ENCODE measurements at regions not wholly inside any gene's neighbourhood (a gene's known extent, or its start where the extent isn't known, plus 50 kb on each side); places are given as distances from the start of the nearest gene placed in this dataset.

DNA sequence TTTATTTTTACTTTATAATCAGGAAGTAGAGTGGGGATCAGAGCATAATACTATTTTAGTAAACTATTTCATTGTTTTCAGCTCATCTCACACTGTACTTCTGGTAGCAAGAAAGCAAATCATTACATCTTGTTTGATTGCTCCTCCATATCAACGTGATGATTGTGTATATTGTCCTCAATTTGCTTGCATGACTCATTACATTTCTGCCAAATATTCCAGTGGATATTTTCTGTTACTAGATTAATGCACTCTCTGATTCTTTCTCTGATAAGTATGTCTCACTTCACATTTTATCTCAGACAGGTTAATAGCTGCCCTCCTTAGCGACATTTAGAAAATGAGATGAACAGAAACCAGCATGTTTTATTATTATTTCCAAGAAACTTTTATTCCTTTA lies 1145.3 kb downstream of the OTOL1 start:
- Histone ChIP-seq H3K27me3 (replicated peaks in 1 of 2; ENCODE audit: control insufficient read depth in 2 of 2, insufficient read depth in 2 of 2, low read length in 1 of 2) (no peaks in the 10 kb centered on the region), H3K36me3 (ENCODE audit: control insufficient read depth in 2 of 2, insufficient read depth in 2 of 2, low read length in 1 of 2) (no peaks in the 10 kb centered on the region), H3K4me3 (no peak overlapping the region), H3K4me2 (ENCODE audit: control insufficient read depth, insufficient read depth) (no peak overlapping the region), H4K20me1 (ENCODE audit: control insufficient read depth, insufficient read depth) (no peaks in the 10 kb centered on the region), H3K4me1 (ENCODE audit: control insufficient read depth, insufficient read depth, low read length) (no peaks in the 10 kb centered on the region), H3K9ac (ENCODE audit: control insufficient read depth, insufficient read depth, low read length) (no peak overlapping the region), H2AFZ (ENCODE audit: control insufficient read depth, low read depth, low read length) (no peak overlapping the region), H3K79me2 (ENCODE audit: control insufficient read depth, insufficient read depth, low read length) (no peaks in the 10 kb centered on the region), H3K9me3 (replicated peaks; ENCODE audit: control insufficient read depth, insufficient read depth, low read length) (no peaks in the 10 kb centered on the region), H3K27ac (ENCODE audit: control insufficient read depth, insufficient read depth) (no peak overlapping the region)
- BruUV-seq (replicated peaks): no TSS peak
- ChIA-PET SMC1A (ENCODE audit: uncharacterized antibody, unreplicated experiment) (no interaction called here), CTCF (no interaction called here), RAD21 (ENCODE audit: unreplicated experiment) (no interaction called here), POLR2A (no interaction called here)
- TF ChIP-seq BCL3 (IDR thresholded peaks at IDR 0.05; ENCODE audit: borderline replicate concordance, insufficient read depth, low read depth, low read length, poor library complexity, severe bottlenecking) (no peak), E2F4 (IDR thresholded peaks at IDR 0.05; ENCODE audit: low read depth, low read length) (no peak), ZBTB33 (IDR thresholded peaks at IDR 0.05) (no peak), TBL1XR1 (IDR thresholded peaks at IDR 0.05; ENCODE audit: low read depth, low read length) (no peak), TAF1 (IDR thresholded peaks at IDR 0.05; ENCODE audit: borderline replicate concordance, low read depth, low read length) (no peak), STAT3 (IDR thresholded peaks at IDR 0.05; ENCODE audit: low read depth, low read length) (no peak), ATF2 (IDR thresholded peaks at IDR 0.05; ENCODE audit: low read length) (no peak)
- TF ChIP-seq, protein P1, sequence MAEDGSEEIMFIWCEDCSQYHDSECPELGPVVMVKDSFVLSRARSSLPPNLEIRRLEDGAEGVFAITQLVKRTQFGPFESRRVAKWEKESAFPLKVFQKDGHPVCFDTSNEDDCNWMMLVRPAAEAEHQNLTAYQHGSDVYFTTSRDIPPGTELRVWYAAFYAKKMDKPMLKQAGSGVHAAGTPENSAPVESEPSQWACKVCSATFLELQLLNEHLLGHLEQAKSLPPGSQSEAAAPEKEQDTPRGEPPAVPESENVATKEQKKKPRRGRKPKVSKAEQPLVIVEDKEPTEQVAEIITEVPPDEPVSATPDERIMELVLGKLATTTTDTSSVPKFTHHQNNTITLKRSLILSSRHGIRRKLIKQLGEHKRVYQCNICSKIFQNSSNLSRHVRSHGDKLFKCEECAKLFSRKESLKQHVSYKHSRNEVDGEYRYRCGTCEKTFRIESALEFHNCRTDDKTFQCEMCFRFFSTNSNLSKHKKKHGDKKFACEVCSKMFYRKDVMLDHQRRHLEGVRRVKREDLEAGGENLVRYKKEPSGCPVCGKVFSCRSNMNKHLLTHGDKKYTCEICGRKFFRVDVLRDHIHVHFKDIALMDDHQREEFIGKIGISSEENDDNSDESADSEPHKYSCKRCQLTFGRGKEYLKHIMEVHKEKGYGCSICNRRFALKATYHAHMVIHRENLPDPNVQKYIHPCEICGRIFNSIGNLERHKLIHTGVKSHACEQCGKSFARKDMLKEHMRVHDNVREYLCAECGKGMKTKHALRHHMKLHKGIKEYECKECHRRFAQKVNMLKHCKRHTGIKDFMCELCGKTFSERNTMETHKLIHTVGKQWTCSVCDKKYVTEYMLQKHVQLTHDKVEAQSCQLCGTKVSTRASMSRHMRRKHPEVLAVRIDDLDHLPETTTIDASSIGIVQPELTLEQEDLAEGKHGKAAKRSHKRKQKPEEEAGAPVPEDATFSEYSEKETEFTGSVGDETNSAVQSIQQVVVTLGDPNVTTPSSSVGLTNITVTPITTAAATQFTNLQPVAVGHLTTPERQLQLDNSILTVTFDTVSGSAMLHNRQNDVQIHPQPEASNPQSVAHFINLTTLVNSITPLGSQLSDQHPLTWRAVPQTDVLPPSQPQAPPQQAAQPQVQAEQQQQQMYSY (CRISPR knock-in tag; IDR thresholded peaks at IDR 0.05): no peak
- 0% methylated on average over 2 of the region's 2 CpGs for WGBS (ENCODE audit: insufficient coverage, insufficient replicate concordance, low lambda C conversion rate, missing lambda C conversion rate)
- FAIRE-seq: no peak
- in situ Hi-C loops (cut with MboI) (no loop called here), intact Hi-C loops (cut with micrococcal nuclease; ENCODE audit: unreplicated experiment) (no loop called here)
- no peak for ATAC-seq
- DNase-seq (ENCODE audit: low read depth, low spot score): no peak
